Mesodermal cell (in vitro differentiated cells): ENCODE measurements at regions not wholly inside any gene's neighbourhood (a gene's known extent, or its start where the extent isn't known, plus 50 kb on each side); places are given as distances from the start of the nearest gene placed in this dataset.

Experiments used
- H3K27ac ChIP-seq: 2 replicates; pipeline ENCODE4 v1.7.0; 2013; ENCODE audit warnings: mild to moderate bottlenecking, low read depth, low read length, moderate library complexity; ENCODE audit not compliant: severe bottlenecking
- H3K36me3 ChIP-seq: 2 replicates; pipeline ENCODE4 v1.7.1; 2013; ENCODE audit warnings: mild to moderate bottlenecking, low read length, moderate library complexity; ENCODE audit not compliant: control insufficient read depth, insufficient read depth
- H3K4me1 ChIP-seq: one replicate; pipeline ENCODE4 v1.7.1; 2013; ENCODE audit warnings: mild to moderate bottlenecking, low read length; ENCODE audit not compliant: insufficient read depth, control insufficient read depth, poor library complexity, severe bottlenecking
- H3K4me3 ChIP-seq: 2 replicates; pipeline ENCODE4 v1.7.0; 2013; ENCODE audit warnings: low read length, control low read depth, mild to moderate bottlenecking; ENCODE audit not compliant: insufficient read depth, poor library complexity, severe bottlenecking; ENCODE audit errors: extremely low read depth
- H3K9me3 ChIP-seq: 2 replicates; pipeline ENCODE4 v1.7.1; 2013; ENCODE audit warnings: mild to moderate bottlenecking, low read length, moderate library complexity; ENCODE audit not compliant: control insufficient read depth
- WGBS, 2 experiments: methylation state at CpG; one replicate each; pipeline ENCODE4 v1.1.5; 2013; ENCODE audit warnings: missing lambda C conversion rate in 2 of 2; ENCODE audit not compliant: insufficient coverage in 2 of 2; 5-methylcytosine and 5-hydroxymethylcytosine counted together

GRCh38 chr3:81406318-81406717 lies 355.1 kb downstream of the GBE1 start:
- H3K9me3 ChIP-seq, result no peaks in the 10 kb centered on the region
- no CpG with 5 or more reads among the region's 1 CpG for WGBS, 2 experiments
- no peak overlapping the region for H3K4me3 ChIP-seq
- no peaks in the 10 kb centered on the region for H3K4me1 ChIP-seq
- no peak overlapping the region for H3K27ac ChIP-seq
- H3K36me3 ChIP-seq, result no peaks in the 10 kb centered on the region

DNA sequence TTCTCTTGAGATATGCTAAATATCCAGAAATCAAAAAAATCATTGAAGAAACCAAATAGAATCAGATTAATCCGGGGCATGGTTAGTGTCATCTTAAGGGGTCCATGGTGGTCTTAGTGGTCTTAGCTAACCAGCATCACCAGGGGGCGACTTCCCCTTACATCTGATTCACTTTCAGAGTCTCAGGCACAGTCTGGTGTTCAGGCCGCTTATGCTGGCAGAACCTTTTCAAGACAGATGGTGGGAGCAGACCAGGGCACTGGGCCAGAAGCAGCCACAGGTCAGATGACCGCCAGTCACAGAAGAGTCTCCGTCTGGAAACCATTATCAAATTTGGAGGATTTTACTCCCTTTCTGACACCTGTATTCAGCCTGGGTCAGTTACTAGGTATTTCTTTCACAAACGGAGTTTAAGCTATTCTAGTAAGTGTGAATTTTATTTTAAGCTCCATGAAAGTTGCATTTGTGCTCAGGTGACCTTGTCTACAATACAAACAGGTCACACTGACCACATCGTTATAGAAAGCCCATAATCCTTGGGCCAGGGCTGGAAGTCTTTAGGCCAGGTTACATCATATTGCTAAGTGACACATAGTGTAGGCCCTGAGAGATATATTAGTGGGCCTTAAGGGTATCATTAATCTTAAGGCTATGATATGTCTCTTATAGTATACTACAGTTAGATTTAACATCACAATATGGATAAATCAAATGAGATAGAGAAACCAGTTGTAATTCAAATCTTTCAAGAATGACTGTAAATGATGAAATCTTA lies 365.5 kb downstream of the GBE1 start:
- no peak overlapping the region for H3K27ac ChIP-seq
- 70% methylated on average over 4 to 5 of the region's 7 CpGs for WGBS, 2 experiments
- no peaks in the 10 kb centered on the region for H3K4me1 ChIP-seq
- H3K4me3 ChIP-seq, result no peak overlapping the region
- no peaks in the 10 kb centered on the region for H3K36me3 ChIP-seq
- H3K9me3 ChIP-seq, result no peaks in the 10 kb centered on the region

DNA sequence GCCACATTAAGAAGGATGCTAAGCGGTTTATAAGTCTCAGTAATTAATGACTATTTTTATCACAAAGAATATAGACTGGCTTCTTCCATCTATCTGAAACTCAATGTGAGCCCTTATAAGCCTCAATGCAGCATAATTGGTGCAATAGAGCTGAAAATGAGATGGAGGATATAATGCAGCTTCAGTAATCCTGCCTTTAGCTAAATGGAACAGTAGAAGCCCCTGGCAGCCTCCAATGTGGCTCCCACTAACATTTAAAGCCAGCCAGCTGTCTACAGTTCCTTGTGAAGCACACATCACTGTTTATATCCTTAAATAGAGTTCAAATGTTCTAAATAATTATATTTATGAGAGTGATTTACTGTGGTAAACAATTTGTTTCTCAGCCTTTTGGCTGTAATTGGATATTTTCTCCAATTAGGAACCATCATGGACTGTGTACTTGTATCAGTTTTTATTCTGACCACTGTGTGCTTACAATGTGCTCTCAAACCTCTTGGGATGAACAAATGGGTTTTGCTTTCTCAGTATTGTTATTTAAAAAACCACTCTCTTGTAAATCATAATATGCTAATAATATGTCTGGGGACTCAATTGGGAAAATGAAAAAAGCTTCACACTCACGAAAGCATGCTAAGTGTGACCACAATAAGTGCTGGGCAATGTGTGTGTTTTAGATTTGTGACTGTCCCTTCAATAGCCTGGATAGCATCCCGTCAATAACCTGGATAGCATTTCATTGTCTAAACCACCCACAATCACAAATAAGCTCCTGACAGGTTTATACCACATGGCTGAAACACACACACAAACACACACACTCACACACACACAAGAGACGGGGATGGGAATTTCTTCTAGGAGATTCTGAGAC lies 366.6 kb downstream of the GBE1 start:
- H3K9me3 ChIP-seq, result no peaks in the 10 kb centered on the region
- H3K4me3 ChIP-seq, result no peak overlapping the region
- H3K36me3 ChIP-seq, result no peaks in the 10 kb centered on the region
- WGBS, 2 experiments, result no CpG with 5 or more reads among the region's 4 CpGs
- H3K4me1 ChIP-seq, result no peaks in the 10 kb centered on the region
- H3K27ac ChIP-seq, result no peak overlapping the region

- no peaks in the 10 kb centered on the region for H3K9me3 ChIP-seq
- no peaks in the 10 kb centered on the region for H3K4me1 ChIP-seq
- no peak overlapping the region for H3K27ac ChIP-seq
- H3K4me3 ChIP-seq, result no peak overlapping the region
- no CpG with 5 or more reads among the region's 1 CpG for WGBS, 2 experiments
- no peaks in the 10 kb centered on the region for H3K36me3 ChIP-seq
Observed at GRCh38 chr3:81393251-81393650, 368.2 kb downstream of the GBE1 start.

DNA sequence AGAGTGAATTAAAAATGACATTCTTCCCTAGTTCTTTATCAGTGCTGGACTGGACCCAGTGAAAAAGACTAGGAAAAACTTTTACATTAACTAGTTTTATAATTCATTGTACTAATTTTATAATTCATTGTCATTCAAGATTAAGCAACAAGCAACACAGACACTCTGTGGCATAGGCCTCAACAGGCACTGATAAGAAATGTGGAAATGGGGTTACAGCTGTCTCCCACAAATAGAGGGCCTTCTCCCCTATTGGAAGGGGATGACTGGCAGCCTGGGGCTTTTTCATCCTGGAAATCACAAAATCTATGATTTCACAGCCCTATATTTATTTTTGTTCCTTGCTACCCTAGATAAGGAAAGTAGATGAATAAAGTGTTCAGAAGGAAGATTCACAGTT lies 370.6 kb downstream of the GBE1 start:
- no peak overlapping the region for H3K27ac ChIP-seq
- H3K4me1 ChIP-seq, result no peaks in the 10 kb centered on the region
- H3K9me3 ChIP-seq, result no peaks in the 10 kb centered on the region
- no peaks in the 10 kb centered on the region for H3K36me3 ChIP-seq
- no peak overlapping the region for H3K4me3 ChIP-seq

GRCh38 chr3:81388191-81388590 lies 373.3 kb downstream of the GBE1 start:
- Histone ChIP-seq H3K27ac (no peak overlapping the region), H3K4me1 (no peaks in the 10 kb centered on the region), H3K4me3 (no peak overlapping the region), H3K9me3 (no peaks in the 10 kb centered on the region), H3K36me3 (no peaks in the 10 kb centered on the region)
- WGBS, 2 experiments, result 95 to 98% methylated on average over 4 of the region's 4 CpGs

- WGBS, 2 experiments, result 67 to 88% methylated on average over 1 of the region's 1 CpG
- Histone ChIP-seq H3K27ac (no peak overlapping the region), H3K9me3 (no peaks in the 10 kb centered on the region), H3K4me1 (no peaks in the 10 kb centered on the region), H3K4me3 (no peak overlapping the region), H3K36me3 (no peaks in the 10 kb centered on the region)
Observed at GRCh38 chr3:81382470-81382869, 379.0 kb downstream of the GBE1 start.

DNA sequence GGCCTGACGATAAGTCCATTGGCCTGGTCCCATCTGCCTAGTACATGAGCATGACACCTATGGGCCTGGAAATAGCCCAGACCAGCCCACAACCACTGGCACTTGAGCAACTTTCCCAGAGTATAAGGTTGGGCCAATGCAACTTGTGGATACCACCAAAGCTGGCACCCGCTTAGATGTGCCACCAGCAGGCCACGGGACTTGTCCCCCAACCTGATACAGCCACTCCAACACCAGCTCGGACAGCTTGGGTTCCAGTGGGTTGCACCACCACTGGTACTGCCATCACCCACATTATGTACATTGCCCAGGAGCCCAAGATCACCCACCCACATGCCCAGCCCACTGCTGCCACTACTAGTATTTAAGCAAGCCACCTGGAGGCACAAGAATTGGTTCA lies 381.2 kb downstream of the GBE1 start:
- no peaks in the 10 kb centered on the region for H3K9me3 ChIP-seq
- no peaks in the 10 kb centered on the region for H3K4me1 ChIP-seq
- no peaks in the 10 kb centered on the region for H3K36me3 ChIP-seq
- no peak overlapping the region for H3K27ac ChIP-seq
- no peak overlapping the region for H3K4me3 ChIP-seq
- WGBS, 2 experiments, result 78 to 93% methylated on average over 3 to 4 of the region's 4 CpGs

DNA sequence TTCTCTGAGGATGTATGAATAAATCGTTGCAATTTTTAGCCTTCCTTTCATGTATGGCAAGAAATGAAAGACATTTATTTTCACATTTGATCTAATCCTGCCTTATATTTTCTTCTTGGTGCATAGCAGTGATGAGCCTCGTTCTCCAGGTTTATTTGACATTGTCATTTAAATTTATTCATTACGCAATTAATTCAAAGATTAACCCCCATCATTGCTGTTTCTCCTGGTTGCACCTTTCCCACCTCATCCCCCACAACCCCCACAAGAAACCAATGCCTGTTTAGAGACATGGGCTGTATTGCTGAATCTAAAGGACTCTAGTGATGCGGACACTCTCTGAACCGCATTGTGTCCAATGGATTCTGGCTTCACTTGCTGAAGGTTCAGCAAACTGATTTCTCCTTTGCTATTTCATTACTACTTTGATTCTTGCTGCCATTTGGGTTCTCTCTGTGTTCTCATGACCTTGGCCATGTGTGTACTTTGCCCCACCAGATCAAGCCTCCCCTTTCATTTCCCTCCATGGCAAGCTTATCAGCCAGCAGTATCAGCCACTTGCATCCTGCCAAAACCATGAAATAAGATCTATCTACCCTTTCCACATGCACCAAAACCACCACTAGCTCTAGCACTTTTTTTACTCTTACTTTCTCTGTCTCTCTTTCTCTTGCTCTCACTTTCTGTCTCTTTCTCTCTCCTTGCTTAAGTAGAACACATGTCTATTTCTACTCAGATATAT lies 382.7 kb downstream of the GBE1 start:
- Histone ChIP-seq H3K4me3 (no peak overlapping the region), H3K27ac (no peak overlapping the region), H3K36me3 (no peaks in the 10 kb centered on the region), H3K4me1 (no peaks in the 10 kb centered on the region), H3K9me3 (no peaks in the 10 kb centered on the region)
- 68 to 73% methylated on average over 3 to 4 of the region's 5 CpGs for WGBS, 2 experiments

- Histone ChIP-seq H3K4me1 (no peaks in the 10 kb centered on the region), H3K27ac (no peak overlapping the region), H3K36me3 (no peaks in the 10 kb centered on the region), H3K9me3 (no peaks in the 10 kb centered on the region), H3K4me3 (no peak overlapping the region)
Observed at GRCh38 chr3:81375921-81376320, 385.5 kb downstream of the GBE1 start.
